Ishikawa (cell line): ENCODE measurements at regions not wholly inside any gene's neighbourhood (a gene's known extent, or its start where the extent isn't known, plus 50 kb on each side); places are given as distances from the start of the nearest gene placed in this dataset.

Source experiments
- CEBPB ChIP-seq: IDR thresholded peaks from 2 replicates; pipeline ENCODE4 v1.6.1; 2012
- EP300 ChIP-seq: IDR thresholded peaks from 2 replicates; pipeline ENCODE4 v1.6.1; 2012; ENCODE audit warnings: borderline replicate concordance
- FOXM1 ChIP-seq: IDR thresholded peaks from 2 replicates; pipeline ENCODE4 v1.6.1; 2012; ENCODE audit warnings: low read depth, borderline replicate concordance
- MAX ChIP-seq: IDR thresholded peaks from 2 replicates; pipeline ENCODE4 v1.6.1; 2012
- RAD21 ChIP-seq: IDR thresholded peaks from 2 replicates; pipeline ENCODE4 v1.6.1; 2012; ENCODE audit warnings: low read depth
- REST ChIP-seq: IDR thresholded peaks from 2 replicates; pipeline ENCODE4 v1.6.1; 2012; ENCODE audit warnings: low read depth, mild to moderate bottlenecking
- TCF12 ChIP-seq: IDR thresholded peaks from 2 replicates; pipeline ENCODE4 v1.6.1; 2012; ENCODE audit warnings: low read depth
- USF1 ChIP-seq: IDR thresholded peaks from 2 replicates; pipeline ENCODE4 v1.6.1; 2012
- YY1 ChIP-seq: IDR thresholded peaks from 2 replicates; pipeline ENCODE4 v1.6.1; 2012; ENCODE audit warnings: low read depth
- ZBTB7A ChIP-seq: IDR thresholded peaks from 2 replicates; pipeline ENCODE4 v1.6.1; 2012; ENCODE audit warnings: low read depth

- TF ChIP-seq RAD21 (no peak), REST (no peak), MAX (no peak), USF1 (no peak), TCF12 (no peak), FOXM1 (no peak), YY1 (no peak), EP300 (no peak), CEBPB (no peak), ZBTB7A (no peak)
These were observed 252.7 kb downstream of the NR4A2 start for GRCh38 chr2:156079845-156080244.
